Astrocyte (in vitro differentiated cells and primary cell): ENCODE measurements at regions not wholly inside any gene's neighbourhood (a gene's known extent, or its start where the extent isn't known, plus 50 kb on each side); places are given as distances from the start of the nearest gene placed in this dataset.

Source experiments
- EZH2 ChIP-seq: IDR thresholded peaks from 2 replicates; pipeline ENCODE4 v1.6.1; 2012; ENCODE audit warnings: mild to moderate bottlenecking, low read length, inconsistent platforms; ENCODE audit not compliant: insufficient read depth
- TF ChIP-seq, protein P1 (sequence below): IDR thresholded peaks from 2 replicates; pipeline ENCODE4 v1.5.1; 2011; ENCODE audit warnings: low read depth, mild to moderate bottlenecking, inconsistent platforms, low read length, moderate library complexity; ENCODE audit not compliant: insufficient read depth

DNA sequence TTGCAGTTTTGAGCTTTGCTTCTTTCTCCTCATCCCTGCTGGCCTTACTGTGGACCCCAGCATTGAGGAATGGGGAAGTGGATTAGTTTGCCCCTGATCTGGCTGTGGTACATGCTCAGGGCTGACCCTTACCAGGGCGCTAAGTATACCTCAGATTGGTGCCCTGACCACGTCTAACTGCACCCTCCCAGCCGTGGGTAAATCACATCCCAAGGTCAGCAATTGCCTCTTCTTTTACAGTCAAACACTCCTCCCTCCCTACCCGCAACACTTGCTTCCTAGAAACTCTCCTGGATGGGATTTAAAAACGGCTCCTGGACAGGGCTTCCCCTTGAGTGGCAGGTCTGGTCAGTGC, 437.9 kb downstream of the NR2F2 start:
- no peak for TF ChIP-seq EZH2
- TF ChIP-seq, protein P1, sequence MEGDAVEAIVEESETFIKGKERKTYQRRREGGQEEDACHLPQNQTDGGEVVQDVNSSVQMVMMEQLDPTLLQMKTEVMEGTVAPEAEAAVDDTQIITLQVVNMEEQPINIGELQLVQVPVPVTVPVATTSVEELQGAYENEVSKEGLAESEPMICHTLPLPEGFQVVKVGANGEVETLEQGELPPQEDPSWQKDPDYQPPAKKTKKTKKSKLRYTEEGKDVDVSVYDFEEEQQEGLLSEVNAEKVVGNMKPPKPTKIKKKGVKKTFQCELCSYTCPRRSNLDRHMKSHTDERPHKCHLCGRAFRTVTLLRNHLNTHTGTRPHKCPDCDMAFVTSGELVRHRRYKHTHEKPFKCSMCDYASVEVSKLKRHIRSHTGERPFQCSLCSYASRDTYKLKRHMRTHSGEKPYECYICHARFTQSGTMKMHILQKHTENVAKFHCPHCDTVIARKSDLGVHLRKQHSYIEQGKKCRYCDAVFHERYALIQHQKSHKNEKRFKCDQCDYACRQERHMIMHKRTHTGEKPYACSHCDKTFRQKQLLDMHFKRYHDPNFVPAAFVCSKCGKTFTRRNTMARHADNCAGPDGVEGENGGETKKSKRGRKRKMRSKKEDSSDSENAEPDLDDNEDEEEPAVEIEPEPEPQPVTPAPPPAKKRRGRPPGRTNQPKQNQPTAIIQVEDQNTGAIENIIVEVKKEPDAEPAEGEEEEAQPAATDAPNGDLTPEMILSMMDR, result no peak
